DMS79 (cell line): ENCODE measurements at regions not wholly inside any gene's neighbourhood (a gene's known extent, or its start where the extent isn't known, plus 50 kb on each side); places are given as distances from the start of the nearest gene placed in this dataset.
A peak's percentile ranks its signal among the peaks of the same experiment; 100 is the strongest.

Experiments
- DNase-seq: peaks from one replicate; lab custom pipeline; 2025; lab: John Stamatoyannopoulos, UW

DNA sequence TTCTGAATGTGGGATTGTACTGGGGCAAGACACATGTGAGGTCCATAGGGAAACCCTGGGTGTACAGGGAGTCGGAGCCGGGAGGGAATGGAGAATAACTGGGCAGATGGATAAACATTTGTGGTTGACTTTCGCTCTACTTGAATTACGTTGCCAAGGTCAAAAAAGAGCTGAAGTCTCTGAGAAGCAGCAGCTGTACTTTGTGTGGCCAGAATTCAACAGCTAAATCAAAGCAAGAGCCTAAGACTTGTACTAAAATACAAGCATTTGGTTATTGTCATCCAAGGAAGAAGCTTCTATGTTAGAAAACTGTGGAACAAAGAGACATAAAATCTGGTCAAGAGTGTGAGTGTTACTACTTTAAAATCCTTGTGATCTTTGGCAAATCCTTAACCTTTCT, 457.2 kb downstream of the ARL4A start:
- DNase-seq = no peak

DNA sequence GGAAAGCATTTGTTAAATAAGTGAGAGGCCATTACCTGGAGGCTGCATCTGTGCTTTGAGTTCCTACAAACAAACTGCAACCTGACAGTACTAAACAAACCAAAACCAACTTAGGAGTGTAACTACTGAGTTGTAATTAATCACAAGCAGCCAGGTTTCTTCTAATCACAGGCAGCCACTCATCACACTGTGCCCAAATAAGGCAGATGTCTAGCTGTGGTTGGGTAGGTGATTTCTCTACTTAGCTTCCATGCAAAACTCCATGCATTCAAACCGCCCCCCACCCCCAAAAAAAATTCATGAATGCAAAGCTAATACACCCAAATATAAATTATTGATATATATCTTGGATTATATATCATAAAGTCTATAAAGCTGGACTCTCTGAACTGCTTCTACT, 461.1 kb downstream of the ARL4A start:
- DNase-seq = no peak

DNA sequence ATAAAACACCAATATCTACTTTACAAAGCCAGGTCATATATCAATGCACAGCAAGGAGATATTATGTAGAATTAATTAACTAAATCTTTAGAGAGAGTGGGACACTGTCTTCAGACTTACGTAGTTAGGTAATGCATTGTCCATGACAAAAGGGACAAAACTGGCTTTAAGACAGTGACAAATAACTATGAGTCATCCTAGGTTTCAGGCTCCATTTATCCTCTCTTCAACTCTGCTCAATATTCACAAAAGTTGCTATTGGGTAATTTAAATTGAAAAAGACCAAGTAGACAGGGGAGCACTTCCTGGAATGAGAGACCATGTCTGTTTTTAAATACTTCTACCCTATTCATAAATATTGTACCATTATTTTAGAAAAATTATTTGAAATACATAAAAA, 464.5 kb downstream of the ARL4A start:
- DNase-seq = no peak

DNA sequence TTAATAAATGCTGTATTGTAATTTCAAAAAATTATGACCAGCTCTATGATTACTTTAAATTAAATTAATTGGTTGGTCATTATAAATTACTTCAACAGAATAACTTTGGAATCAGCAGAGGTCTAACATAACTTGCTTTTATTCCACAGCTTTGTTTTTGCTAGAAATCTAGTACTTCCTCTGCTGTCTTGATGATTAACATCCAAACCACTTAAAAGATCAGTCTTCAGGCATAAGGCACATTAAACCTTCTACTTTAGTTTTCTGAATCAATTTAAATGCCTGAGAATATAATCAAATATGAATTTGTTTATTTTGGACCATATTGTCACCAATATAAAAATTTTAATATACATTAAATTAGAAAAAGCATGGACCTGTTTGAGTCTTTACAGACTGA, 465.3 kb downstream of the ARL4A start:
- DNase-seq = no peak

DNA sequence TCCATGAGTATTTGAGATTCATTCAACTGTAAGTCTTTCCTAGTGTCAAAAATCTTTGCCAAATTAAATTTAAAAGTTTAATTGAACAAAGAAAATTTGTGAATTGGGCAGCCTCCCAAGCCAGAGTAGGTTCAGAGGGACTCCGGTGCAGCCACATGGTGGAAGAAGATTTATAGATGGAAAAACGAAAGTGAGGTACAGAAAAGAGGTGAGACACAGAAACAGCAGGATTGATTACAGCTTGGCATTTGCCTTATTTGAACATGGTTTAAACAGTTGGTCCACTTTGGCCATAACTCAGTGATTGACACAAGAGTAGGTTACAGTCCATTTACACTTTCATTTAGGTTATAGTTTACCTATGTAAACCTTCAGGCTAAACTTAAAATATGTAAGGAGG, 465.8 kb downstream of the ARL4A start:
- no peak for DNase-seq

DNA sequence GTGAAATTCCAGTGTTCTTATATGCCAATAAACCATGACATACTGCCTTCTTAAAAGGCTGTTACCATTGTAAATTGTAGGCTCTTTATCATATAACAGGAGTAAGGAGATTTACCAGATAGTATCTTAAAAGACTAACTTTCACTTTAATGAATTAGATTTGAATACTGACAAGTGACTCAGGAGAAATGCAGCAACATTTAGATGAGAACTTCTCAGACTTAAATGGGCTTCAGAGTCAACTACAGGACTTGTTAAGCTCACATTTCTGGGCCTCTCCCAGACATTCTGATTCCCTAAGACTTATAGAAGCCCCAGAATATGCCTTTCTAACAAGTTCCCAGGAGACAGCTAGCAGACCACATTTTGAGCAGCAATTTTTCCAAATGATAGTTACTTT, 466.3 kb downstream of the ARL4A start:
- no peak for DNase-seq

DNA sequence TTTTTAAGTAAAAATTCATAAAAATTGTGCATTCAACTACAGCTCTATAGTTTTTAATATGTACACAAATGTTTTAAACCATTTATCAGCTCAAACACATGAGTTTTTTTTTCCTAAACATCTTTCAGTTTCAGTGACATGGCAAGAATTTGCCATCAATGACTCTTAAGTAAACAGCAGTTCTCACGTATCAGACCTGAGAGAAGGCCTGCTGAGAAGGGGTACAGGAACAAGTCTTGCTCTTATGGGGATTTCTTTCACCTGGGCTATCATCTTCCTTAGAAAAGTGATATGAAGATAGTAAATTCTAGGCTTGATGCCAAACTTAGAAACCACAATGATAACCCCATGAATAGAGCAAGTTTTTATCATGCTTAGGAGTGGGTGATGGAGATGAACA, 467.8 kb downstream of the ARL4A start:
- no peak for DNase-seq

DNA sequence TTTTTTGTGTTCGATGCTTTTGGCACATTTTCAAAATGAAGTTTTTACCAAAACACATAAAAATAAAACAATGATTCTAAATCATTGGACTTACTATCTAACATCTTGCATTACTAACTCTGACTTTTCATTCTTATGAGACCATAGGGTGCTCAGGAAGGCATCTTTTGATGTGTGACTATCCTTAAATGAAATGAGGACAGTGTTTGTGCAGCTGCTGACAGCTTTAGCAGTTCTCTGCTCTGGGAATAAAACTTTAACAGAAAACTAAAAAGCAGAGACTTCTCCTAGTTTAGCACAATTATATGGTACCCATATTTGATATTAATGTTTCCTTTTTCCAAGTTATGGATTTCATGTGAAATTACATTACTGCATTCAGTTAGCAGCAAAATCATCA, 471.6 kb downstream of the ARL4A start:
- DNase-seq = no peak

DNA sequence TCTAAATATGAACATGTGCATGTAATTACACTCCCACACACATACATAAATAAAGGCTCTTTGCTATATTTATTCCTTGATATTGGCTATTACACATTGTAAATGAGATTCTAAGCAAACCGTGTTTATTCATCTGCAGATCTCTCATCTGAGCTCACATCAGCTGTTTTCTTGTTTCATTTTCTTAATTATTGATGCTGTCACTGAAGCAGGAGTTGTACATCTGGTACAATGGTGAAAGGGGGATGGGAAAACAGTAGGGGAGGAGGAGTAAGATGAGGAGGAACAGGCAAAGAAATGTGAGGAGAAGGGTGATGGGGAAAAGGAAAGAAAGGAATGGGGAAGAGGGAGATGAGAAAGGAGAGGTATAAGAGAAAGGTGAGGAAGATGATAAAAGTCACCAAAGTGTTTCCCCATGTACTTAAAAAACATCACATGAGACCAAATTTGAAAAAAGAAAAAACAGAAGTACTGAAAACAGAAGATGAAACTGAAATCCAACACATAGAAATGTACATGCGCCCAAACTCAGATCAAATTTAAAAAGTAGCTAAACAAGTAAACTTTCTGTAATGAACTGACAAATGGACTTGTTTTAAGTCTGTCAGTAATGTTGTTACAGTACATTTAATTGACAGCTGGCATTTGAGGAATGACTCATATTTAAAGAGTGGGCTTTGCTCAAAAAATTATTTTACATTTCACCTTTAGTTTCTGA, 472.2 kb downstream of the ARL4A start:
- DNase-seq = no peak

DNA sequence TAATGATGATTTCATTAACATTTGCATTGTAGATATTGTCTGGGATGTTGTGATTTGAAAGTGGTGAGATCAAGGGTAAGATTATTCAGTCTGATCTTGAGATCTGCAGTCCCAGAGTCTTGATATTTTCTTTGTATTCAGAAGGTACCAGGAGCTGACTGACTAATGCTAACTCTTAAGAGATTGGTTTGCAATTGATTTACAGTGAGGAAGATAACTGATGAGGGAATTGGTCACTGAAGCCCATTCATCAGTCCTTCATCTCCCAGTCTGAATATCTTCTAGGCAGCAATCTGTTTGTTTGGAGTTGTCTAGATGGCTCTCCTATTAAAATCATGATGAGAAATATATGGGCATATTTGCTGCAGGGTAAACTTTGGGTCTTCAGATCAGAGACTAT, 473.7 kb downstream of the ARL4A start:
- DNase-seq = no peak

DNA sequence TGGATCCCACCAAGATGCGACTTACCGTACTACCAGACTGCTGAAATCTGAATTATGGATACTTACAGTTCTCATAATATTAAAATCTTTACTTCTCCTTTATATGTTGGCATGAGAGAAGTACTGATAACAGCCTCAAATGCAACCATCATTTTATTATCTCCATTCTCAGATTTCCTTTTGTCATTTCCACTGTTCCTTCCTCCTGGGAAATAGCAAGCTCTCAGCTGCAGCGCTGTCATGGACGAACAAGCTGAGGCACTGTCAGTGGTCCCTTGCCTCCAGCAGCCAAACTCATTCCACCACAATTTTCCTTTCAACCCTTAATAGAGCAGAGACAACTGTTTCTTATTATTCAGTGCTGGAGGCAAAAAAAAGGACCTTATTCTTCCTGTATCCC, 478.4 kb downstream of the ARL4A start:
- no peak for DNase-seq

DNA sequence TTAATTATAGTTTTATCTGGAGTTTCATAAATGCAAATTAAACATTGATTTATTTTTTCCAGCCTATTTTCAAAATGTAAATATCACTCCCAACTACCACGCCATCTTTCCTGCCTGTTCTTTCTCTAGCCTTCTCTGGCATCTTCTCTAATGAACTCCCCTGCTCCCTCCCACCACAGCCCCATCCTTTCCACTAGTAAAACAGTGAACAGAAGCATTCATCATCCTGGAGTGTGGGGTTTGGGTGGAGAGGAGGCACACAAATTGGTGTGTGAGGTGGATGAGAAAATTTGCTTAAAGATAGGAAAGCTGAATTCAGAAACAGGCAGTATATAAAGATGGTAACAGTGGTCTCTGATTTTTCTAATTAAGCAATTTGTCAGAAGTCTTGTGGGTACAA, 479.4 kb downstream of the ARL4A start:
- no peak for DNase-seq

DNA sequence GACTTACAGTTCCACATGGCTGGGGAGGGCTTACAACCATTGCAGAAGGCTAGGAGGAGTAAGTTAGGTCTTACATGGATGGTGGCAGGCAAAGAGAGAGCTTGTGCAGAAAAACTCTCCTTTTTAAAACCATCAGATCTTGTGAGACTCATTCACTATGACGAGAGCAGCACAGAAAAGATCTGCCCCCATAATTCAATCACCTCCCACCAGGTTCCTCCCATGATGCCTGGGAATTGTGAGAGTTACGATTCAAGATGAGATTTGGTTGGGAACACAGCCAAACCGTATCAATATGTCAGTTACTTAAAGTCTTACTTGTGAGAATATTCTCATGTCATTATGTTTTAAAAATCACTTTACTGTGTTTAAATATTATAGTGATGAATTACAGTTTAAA, 481.9 kb downstream of the ARL4A start:
- DNase-seq = no peak

DNA sequence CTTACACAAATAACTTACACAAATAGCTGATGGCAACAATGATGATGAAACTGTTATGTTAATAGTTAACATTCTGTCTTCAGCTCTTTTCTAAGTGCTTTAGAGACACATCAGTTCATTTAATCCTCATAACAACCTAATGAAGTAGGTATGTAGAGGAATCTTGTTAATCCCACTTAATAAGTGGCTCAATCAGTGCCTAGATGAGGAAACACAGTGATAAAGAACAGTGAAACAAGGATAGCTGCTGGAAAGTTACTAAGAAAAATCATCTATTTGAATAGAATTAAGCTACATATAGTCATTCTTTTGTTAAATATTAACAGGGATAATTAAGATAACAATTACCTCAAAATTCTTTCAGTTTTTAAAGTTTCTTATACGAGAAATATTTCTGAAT, 487.6 kb downstream of the ARL4A start:
- no peak for DNase-seq

DNA sequence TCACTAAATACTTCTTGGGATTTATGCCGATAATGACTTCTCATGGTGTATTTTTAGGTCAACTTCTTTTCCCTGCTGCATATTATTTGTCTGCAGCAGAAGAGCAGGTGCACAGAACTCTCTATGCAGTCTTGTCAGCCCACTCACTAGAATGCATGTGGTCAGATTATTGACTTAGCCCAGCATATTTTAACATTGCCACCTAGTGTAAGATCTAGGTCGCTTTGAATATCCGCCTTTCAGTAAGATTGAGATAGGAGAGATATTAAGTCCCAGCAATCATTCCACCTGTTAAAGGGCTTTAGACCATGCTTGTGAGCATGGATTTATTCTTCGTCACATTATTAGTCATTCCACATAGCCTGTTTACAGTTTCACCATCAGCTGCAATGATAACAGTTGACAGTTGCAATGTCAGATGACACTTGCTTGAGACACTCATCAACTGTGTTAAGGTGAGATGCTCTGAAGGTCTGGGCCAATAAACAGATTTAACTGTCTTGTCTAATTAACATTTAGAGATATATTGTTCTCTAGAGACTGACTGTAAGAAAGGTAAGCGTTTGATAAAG, 491.7 kb downstream of the ARL4A start:
- DNase-seq = no peak

DNA sequence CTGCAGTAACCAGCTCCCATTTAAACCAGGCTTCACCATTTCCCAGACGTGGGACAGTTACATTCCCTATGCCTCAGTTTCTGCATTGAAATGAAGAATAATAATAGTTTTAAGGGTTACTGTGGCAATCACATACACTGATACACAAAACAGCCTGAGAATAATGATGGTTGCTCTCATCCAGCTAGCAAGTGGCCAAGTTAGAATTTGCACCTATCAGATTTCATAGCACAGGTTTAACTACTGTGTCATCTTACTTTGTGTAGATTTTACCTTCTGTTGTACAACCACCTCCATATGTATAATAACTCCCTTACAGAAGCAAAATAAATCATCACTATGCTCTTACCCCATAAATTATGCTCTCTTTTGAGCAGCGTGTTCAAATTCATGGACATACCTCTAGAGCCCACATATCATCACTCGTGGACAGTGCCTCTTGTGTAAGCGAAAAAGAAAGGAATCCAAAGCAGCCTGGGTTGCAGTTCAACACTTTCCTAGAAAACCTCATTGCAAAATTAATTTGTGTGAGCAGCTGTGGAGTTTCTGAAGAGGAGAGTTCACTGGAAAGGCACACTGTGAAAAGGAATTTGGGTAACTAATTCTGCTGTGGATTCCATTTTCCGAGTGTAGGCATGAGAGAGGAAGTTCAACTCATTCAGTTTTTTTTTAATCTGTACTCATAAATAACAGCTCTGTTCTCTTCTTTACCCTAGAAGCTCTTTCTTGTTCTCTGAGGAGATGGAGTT, 492.5 kb downstream of the ARL4A start:
- no peak for DNase-seq

DNA sequence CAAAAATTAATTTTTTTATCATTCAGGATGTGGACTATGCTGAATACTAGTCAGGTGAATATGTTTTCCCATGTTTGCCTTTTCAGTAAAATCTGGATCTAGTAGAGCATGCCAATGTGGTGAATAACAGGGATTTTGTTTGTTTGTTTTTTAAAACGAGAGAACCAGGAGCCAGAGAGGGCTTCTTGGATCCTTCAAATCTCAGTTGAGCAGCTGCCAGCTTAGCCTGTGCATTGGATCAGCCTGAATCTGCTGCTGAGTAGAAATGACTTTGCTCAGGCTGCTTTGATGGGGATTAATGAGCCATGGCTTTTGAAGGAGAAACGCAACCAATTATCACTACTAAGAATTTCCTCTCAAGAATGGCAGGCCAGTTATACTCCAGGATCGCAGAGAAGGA, 493.8 kb downstream of the ARL4A start:
- DNase-seq = peak; percentile 18

DNA sequence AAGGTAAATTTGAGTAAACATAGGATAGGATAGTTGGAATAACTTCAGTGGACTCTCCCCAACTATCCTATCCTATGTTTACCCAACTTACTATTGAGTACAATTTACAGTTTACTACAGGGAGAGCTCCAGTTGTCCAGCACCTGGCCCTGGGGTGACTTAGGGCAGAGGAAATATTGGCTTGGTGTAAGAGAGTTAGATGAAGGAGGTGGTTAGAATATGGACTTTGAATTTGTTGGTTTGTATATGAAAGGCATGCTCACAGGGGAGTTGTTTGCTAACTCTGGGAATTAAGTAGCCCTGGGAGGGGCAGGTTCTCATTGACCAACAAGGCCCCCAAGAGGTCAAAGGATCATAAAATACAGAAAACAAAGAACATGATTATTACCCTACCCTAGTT, 497.7 kb downstream of the ARL4A start:
- no peak for DNase-seq

DNA sequence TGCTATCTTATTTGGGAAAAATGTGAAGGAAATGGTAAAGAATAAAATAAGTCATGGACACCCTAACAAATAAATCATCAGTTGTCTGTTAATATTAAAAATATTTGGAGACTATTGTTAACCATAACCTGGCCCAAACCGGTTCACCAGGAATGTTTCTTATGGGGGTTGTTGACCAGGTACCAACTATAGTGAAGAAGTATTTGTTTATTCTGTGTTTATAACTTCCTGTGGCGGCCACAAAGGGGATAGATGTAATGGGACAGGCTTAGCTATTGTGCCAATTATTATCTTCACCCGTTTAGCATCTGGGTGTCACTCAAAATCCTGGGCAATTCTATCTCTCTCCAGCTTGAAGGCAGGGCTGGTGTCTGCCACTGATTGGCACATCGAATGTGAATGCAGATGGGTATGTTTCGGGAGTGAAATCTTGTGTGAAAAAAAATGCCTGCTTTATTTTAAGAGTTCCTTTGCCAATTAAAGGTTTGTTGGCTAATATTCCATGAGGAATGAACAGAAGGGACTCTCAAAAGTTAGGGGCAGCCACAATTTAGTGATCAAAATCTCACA, 500.9 kb downstream of the ARL4A start:
- no peak for DNase-seq

DNA sequence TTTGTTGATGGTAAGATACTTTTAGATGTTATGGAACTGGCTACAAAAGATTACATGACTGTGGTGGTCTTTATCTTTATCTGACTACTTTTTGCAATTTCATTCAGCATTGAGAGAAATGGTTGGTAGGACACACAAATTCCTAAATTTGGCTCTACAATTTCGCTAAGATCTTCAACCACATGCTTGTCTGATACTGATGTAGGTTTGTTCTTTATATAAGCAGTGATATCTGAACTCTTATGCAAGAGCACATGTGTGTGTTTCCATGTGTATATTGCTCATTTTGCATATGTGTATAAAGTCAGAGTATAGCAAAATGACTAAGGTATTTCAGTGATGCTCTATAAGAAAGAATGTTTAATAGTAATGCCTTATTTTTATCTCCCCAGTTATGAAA, 501.5 kb downstream of the ARL4A start:
- DNase-seq = no peak

DNA sequence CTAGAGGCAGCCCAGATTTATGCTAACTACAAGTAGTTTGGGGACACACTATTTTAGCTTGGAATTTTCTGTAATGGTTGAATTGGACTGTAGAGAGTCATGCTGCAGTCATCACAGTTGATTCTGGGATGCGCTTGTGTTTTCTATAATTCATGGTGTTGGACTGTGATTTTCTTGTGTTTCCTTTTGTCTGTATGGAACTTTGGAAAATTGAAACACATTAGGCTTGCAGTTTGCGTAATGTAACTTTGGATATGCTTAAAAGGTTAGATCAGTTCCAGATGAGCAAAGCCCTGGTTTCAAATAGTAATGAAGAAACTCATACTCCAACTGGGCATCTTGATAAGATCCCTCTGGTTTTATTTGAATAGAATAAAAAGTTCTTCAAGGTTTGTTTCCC, 502.2 kb downstream of the ARL4A start:
- no peak for DNase-seq

DNA sequence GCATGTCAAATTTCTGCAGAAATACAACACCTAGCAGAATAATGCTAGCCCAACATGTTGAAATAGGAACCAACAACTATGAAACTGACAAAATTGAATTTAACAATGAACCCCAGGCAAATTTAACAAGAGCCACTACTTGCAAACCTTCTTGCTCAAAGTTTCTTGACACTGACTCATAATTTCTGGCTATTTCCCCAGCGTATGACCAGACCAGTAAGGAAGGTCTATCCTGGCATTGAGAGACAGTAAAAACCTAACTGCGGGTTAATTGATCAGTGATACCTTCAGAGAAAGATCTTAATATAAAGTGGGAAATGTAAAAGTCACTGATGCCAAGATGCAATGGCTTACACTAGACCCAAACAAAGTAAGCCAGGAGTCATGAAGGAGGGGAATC, 510.1 kb downstream of the ARL4A start:
- DNase-seq = no peak

DNA sequence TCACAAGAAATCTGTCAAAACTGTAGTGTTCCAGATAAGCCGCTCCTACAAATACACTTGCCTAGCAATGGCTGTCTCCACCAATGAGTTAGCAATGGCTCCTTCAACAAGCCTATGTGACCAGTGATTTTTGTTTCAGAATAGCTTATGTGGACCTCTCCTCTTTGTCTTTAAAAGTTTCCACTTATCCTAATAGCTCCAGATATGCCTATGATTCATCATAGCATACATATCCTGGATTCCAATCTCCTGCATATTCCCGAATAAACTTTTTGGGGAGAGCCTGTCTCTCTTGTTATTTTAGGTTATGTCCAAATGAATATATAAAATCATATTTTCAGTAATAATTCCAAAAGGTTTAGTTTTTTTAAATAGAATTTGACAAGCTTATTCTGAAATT, 510.6 kb downstream of the ARL4A start:
- no peak for DNase-seq
